GM10248 (cell line): ENCODE measurements at regions not wholly inside any gene's neighbourhood (a gene's known extent, or its start where the extent isn't known, plus 50 kb on each side); places are given as distances from the start of the nearest gene placed in this dataset.
A peak's percentile ranks its signal among the peaks of the same experiment; 100 is the strongest.

Experiments
- CTCF ChIA-PET: fragments of 300-600 bp; sonication (Branson Sonifier 250); formaldehyde crosslinking; extraction: SDS; loops from one replicate; lab custom pipeline; 2021; ENCODE audit warnings: antibody characterized with exemption; lab: Yijun Ruan, JAX
- POLR2A ChIA-PET: fragments of 350-650 bp; sonication (Branson Sonifier 250); formaldehyde crosslinking; extraction: SDS; loops from one replicate; lab custom pipeline; 2020; ENCODE audit warnings: antibody characterized with exemption; lab: Yijun Ruan, JAX
- DNase-seq: peaks from one replicate; pipeline ENCODE4 v3.0.0; 2012; ENCODE audit errors: extremely low spot score
- CTCF ChIP-seq: IDR thresholded peaks from 2 replicates; pipeline ENCODE4 v1.5.1; 2012; ENCODE audit warnings: mild to moderate bottlenecking, low read depth; ENCODE audit errors: extremely low read depth, missing control alignments, control extremely low read depth

- ChIA-PET CTCF (interaction anchor here (0.8 to 3.0 kb wide), 13 partner anchors 7 to 527 kb away, joined by 3 to 15 read pairs (median 4); no protein-coding TSS in a partner anchor), POLR2A (interaction anchor here (0.9 to 1.5 kb wide), 4 partner anchors 11 to 52 kb away, joined by 3 to 4 read pairs (median 4); no protein-coding TSS in a partner anchor)
These were observed 105.5 kb downstream of the TOMM20 start for GRCh38 chr1:235022981-235023710.

GRCh38 chr1:235022341-235022980 is 106.2 kb downstream of the TOMM20 start:
- TF ChIP-seq CTCF: no peak
- no peak for DNase-seq
- POLR2A ChIA-PET: interaction anchor here (0.9 to 1.5 kb wide), 3 partner anchors 11 to 53 kb away, joined by 3 to 4 read pairs (median 3); no protein-coding TSS in a partner anchor
- CTCF ChIA-PET: interaction anchor here (0.8 to 3.0 kb wide), 10 partner anchors 13 to 523 kb away, joined by 3 to 11 read pairs (median 4); no protein-coding TSS in a partner anchor

More at GRCh38 chr1:235022981-235023710, 105.5 kb downstream of the TOMM20 start:
- peak; percentile 58 for DNase-seq
- no peak for TF ChIP-seq CTCF

DNA sequence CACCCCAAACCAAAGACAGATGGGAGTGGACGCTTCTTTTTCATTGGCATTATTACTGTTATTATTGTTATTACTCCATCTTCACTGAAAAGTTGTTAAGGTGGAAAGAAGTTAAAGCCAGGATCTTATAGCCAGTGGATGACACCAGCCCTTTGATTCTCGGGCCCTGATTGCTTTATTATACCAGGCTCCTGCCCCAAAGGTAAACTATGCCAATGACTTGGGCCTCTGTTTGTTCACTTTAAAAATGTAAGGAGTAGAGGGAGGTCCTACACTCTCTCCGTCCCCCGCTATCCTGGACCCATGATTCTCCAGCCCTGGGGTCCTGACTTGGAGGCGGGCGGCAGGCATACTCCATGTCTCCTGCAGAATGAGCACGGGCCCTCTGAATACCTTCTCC is 106.8 kb downstream of the TOMM20 start:
- POLR2A ChIA-PET: interaction anchor here (1.5 kb wide), 1 partner anchor 41 kb away, joined by 3 read pairs; no protein-coding TSS in a partner anchor
- CTCF ChIA-PET: interaction anchor here (1.6 to 3.0 kb wide), 4 partner anchors 33 to 522 kb away, joined by 5 to 11 read pairs (median 7); no protein-coding TSS in a partner anchor
- no peak for TF ChIP-seq CTCF
- DNase-seq: no peak

DNA sequence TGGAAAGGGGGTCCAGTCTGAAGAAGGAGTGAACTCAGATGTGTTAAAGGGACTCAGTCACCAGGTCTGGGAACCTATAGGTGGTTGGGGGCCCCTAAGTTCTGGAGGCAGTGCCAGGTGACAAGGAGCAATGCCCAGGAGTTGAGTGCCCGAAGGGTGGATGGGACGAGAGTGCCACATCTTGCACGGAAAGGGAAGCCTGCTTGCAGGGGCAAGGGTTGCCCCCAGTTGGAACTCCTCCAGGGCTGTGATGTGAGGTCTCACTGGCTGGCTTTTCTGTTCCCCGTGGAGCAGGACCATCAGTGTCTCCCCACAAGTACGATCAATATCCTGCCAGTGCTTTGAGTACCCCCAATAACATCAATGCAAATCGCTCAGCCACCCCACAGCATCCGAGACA is 107.3 kb downstream of the TOMM20 start:
- ChIA-PET POLR2A (no interaction called here), CTCF (no interaction called here)
- no peak for TF ChIP-seq CTCF
- DNase-seq: no peak

DNA sequence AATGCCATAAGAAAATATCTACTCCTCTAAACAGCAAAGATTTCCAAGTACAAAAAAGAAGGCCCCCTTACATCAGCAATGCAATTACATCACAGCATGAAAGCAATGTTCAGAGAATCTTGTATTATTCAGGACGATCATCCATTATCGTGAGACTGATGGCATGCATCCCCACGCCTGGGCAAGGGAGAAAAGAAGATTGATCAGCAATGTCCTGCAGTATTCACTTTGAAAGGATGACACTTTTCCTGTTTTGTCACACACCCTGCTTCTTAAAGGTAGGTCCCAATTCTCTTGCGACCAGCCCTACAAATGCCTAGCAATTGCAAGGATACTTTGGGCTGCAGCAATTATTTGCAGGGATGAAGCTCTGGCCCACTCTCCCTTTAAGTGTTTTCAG is 108.7 kb downstream of the TOMM20 start:
- CTCF ChIA-PET: interaction anchor here (1.0 to 1.6 kb wide), 4 partner anchors 21 to 64 kb away, joined by 3 to 5 read pairs (median 4); no protein-coding TSS in a partner anchor
- POLR2A ChIA-PET: interaction anchor here (1.2 kb wide), 1 partner anchor 28 kb away, joined by 5 read pairs; no protein-coding TSS in a partner anchor
- no peak for TF ChIP-seq CTCF
- no peak for DNase-seq

DNA sequence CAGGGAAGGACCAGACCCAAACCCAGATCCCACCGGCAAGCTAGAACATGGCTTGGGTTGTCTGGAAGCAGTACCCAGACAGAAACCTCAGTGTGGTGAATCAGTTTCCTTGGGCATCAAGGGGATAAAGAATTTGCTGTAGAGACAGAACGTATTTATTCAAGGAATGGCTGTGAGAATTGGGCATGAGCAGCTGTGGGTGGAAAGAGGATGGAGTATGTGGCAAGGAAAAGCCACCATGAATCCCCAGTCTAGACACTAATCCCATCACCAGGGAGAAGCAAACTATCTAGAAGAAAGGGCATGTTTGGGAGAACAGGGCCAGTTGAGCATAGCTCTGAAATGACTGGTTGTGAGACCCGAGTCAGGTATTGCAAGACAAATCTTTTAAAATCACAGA is 109.2 kb downstream of the TOMM20 start:
- ChIA-PET POLR2A (interaction anchor here (1.2 kb wide), 1 partner anchor 29 kb away, joined by 5 read pairs; no protein-coding TSS in a partner anchor), CTCF (interaction anchor here (1.0 to 1.6 kb wide), 4 partner anchors 21 to 63 kb away, joined by 3 to 5 read pairs (median 4); no protein-coding TSS in a partner anchor)
- TF ChIP-seq CTCF: no peak
- no peak for DNase-seq
